Dendritic cell treated with granulocyte-macrophage colony-stimulating factor and Interleukin-4, amounts not matched to agents 40 ng/mL and 50 ng/mL, for 4 days (primary cell): ENCODE measurements at regions not wholly inside any gene's neighbourhood (a gene's known extent, or its start where the extent isn't known, plus 50 kb on each side); places are given as distances from the start of the nearest gene placed in this dataset.
A peak's percentile ranks its signal among the peaks of the same experiment; 100 is the strongest.
"Not testable (repeated sequence)": the region's sequence is repeated elsewhere in the genome, so short reads cannot be mapped to it uniquely, and the experiment has no call there.

Source experiments
- H3K27ac Mint-ChIP-seq: one replicate; pipeline ENCODE4 v1.8.0; 2022; ENCODE audit warnings: mild to moderate bottlenecking, mixed read lengths
- H3K27me3 Mint-ChIP-seq: one replicate; pipeline ENCODE4 v1.8.0; 2022; ENCODE audit warnings: mild to moderate bottlenecking, mixed read lengths
- H3K36me3 Mint-ChIP-seq: one replicate; pipeline ENCODE4 v1.8.0; 2022; ENCODE audit warnings: low read depth, mixed read lengths
- H3K4me1 Mint-ChIP-seq: one replicate; pipeline ENCODE4 v1.8.0; 2022; ENCODE audit warnings: low read depth, mixed read lengths
- H3K4me3 Mint-ChIP-seq: one replicate; pipeline ENCODE4 v1.8.0; 2022; ENCODE audit warnings: mild to moderate bottlenecking, moderate library complexity, mixed read lengths
- H3K9me3 Mint-ChIP-seq: one replicate; pipeline ENCODE4 v1.8.0; 2022; ENCODE audit warnings: mixed read lengths
- intact Hi-C: fragments of 100-400 bp; cut with micrococcal nuclease; formaldehyde crosslinking; loops from one replicate; pipeline ENCODE4 v1.15.0; 2022

- H3K27ac Mint-ChIP-seq: no peak overlapping the region
- intact Hi-C loops: no loop called here
- no peaks in the 10 kb centered on the region for H3K27me3 Mint-ChIP-seq
- H3K36me3 Mint-ChIP-seq: no peaks in the 10 kb centered on the region
- H3K4me1 Mint-ChIP-seq: peaks cover 7% of the 10 kb centered on the region
- H3K9me3 Mint-ChIP-seq: peaks cover 20% of the 10 kb centered on the region
- H3K4me3 Mint-ChIP-seq: no peak overlapping the region
Observed at GRCh38 chr21:34004974-34005373, 68.4 kb upstream of the MRPS6 start.

GRCh38 chr21:34004013-34004938 lies 69.1 kb upstream of the MRPS6 start:
- Mint-ChIP-seq H3K27me3 (no peaks in the 10 kb centered on the region), H3K36me3 (no peaks in the 10 kb centered on the region), H3K27ac (no peak overlapping the region), H3K9me3 (peaks cover 16% of the 10 kb centered on the region), H3K4me3 (no peak overlapping the region), H3K4me1 (peaks cover 14% of the 10 kb centered on the region)
- intact Hi-C loops: no loop called here

GRCh38 chr21:34003428-34003827 lies 70.0 kb upstream of the MRPS6 start:
- Mint-ChIP-seq H3K9me3 (peaks cover 14% of the 10 kb centered on the region), H3K27ac (no peak overlapping the region), H3K36me3 (no peaks in the 10 kb centered on the region), H3K4me3 (no peak overlapping the region), H3K4me1 (peaks cover 14% of the 10 kb centered on the region), H3K27me3 (no peaks in the 10 kb centered on the region)
- intact Hi-C loops: no loop called here

- H3K36me3 Mint-ChIP-seq: no peaks in the 10 kb centered on the region
- no peaks in the 10 kb centered on the region for H3K27me3 Mint-ChIP-seq
- no peak overlapping the region for H3K27ac Mint-ChIP-seq
- intact Hi-C loops: no loop called here
- peaks cover 21% of the 10 kb centered on the region for H3K4me1 Mint-ChIP-seq
- peaks cover 23% of the 10 kb centered on the region for H3K9me3 Mint-ChIP-seq
- H3K4me3 Mint-ChIP-seq: no peak overlapping the region
Observed at GRCh38 chr21:34000375-34000774, 73.0 kb upstream of the MRPS6 start.

GRCh38 chr21:33998809-33999208 lies 74.6 kb upstream of the MRPS6 start:
- peaks cover 25% of the 10 kb centered on the region for H3K4me1 Mint-ChIP-seq
- H3K27me3 Mint-ChIP-seq: no peaks in the 10 kb centered on the region
- peak overlapping the region; percentile 6 for H3K27ac Mint-ChIP-seq
- peaks cover 17% of the 10 kb centered on the region for H3K9me3 Mint-ChIP-seq
- intact Hi-C loops: no loop called here
- no peak overlapping the region for H3K4me3 Mint-ChIP-seq
- no peaks in the 10 kb centered on the region for H3K36me3 Mint-ChIP-seq

- Mint-ChIP-seq H3K9me3 (peaks cover 13% of the 10 kb centered on the region), H3K4me1 (peaks cover 29% of the 10 kb centered on the region), H3K36me3 (no peaks in the 10 kb centered on the region), H3K27ac (no peak overlapping the region), H3K27me3 (no peaks in the 10 kb centered on the region), H3K4me3 (no peak overlapping the region)
- intact Hi-C loops: no loop called here
Observed at GRCh38 chr21:33998402-33998801, 75.0 kb upstream of the MRPS6 start.

GRCh38 chr21:33997436-33997835 lies 75.9 kb upstream of the MRPS6 start:
- H3K36me3 Mint-ChIP-seq: no peaks in the 10 kb centered on the region
- intact Hi-C loops: no loop called here
- peaks cover 36% of the 10 kb centered on the region for H3K4me1 Mint-ChIP-seq
- H3K27ac Mint-ChIP-seq: no peak overlapping the region
- no peaks in the 10 kb centered on the region for H3K27me3 Mint-ChIP-seq
- H3K4me3 Mint-ChIP-seq: no peak overlapping the region
- peaks cover 9% of the 10 kb centered on the region for H3K9me3 Mint-ChIP-seq

GRCh38 chr21:33994373-33994772 lies 78.8 kb upstream of the ATP5PO start:
- Mint-ChIP-seq H3K4me1 (peaks cover 39% of the 10 kb centered on the region), H3K9me3 (peaks cover 16% of the 10 kb centered on the region), H3K36me3 (no peaks in the 10 kb centered on the region), H3K4me3 (no peak overlapping the region), H3K27me3 (peaks cover 10% of the 10 kb centered on the region), H3K27ac (peak overlapping the region; percentile 83)
- intact Hi-C loops: no loop called here

GRCh38 chr21:33993286-33994231 lies 78.0 kb upstream of the ATP5PO start:
- Mint-ChIP-seq H3K4me3 (no peak overlapping the region), H3K27me3 (peaks cover 10% of the 10 kb centered on the region), H3K36me3 (no peaks in the 10 kb centered on the region), H3K27ac (peak overlapping the region; percentile 83), H3K4me1 (peaks cover 38% of the 10 kb centered on the region), H3K9me3 (peaks cover 16% of the 10 kb centered on the region)
- intact Hi-C loops: no loop called here

- H3K36me3 Mint-ChIP-seq, intact Hi-C loops, H3K4me3 Mint-ChIP-seq: not testable (repeated sequence)
- peaks cover 16% of the 10 kb centered on the region for H3K9me3 Mint-ChIP-seq
- H3K4me1 Mint-ChIP-seq: peaks cover 50% of the 10 kb centered on the region
- H3K27me3 Mint-ChIP-seq: peaks cover 12% of the 10 kb centered on the region
- peak overlapping the region; percentile 22 for H3K27ac Mint-ChIP-seq
Observed at GRCh38 chr21:33992412-33992811, 76.8 kb upstream of the ATP5PO start.

GRCh38 chr21:33991133-33991532 lies 75.5 kb upstream of the ATP5PO start:
- no peak overlapping the region for H3K27ac Mint-ChIP-seq
- peaks cover 9% of the 10 kb centered on the region for H3K9me3 Mint-ChIP-seq
- intact Hi-C loops: no loop called here
- H3K27me3 Mint-ChIP-seq: peaks cover 18% of the 10 kb centered on the region
- no peak overlapping the region for H3K4me3 Mint-ChIP-seq
- H3K36me3 Mint-ChIP-seq: no peaks in the 10 kb centered on the region
- peaks cover 51% of the 10 kb centered on the region for H3K4me1 Mint-ChIP-seq

- no peak overlapping the region for H3K27ac Mint-ChIP-seq
- H3K9me3 Mint-ChIP-seq: peaks cover 8% of the 10 kb centered on the region
- no peaks in the 10 kb centered on the region for H3K36me3 Mint-ChIP-seq
- intact Hi-C loops: no loop called here
- no peak overlapping the region for H3K4me3 Mint-ChIP-seq
- peaks cover 18% of the 10 kb centered on the region for H3K27me3 Mint-ChIP-seq
- peaks cover 68% of the 10 kb centered on the region for H3K4me1 Mint-ChIP-seq
Observed at GRCh38 chr21:33989440-33989839, 73.8 kb upstream of the ATP5PO start.

GRCh38 chr21:33988237-33989017 lies 72.8 kb upstream of the ATP5PO start:
- Mint-ChIP-seq H3K36me3 (no peaks in the 10 kb centered on the region), H3K27ac (no peak overlapping the region), H3K9me3 (peaks cover 8% of the 10 kb centered on the region), H3K27me3 (peaks cover 18% of the 10 kb centered on the region), H3K4me3 (no peak overlapping the region), H3K4me1 (peaks cover 65% of the 10 kb centered on the region)
- intact Hi-C loops: no loop called here
